ENCODE measurements at regions not wholly inside any gene's neighbourhood (a gene's known extent, or its start where the extent isn't known, plus 50 kb on each side); places are given as distances from the start of the nearest gene placed in this dataset.
"Not testable (repeated sequence)": the region's sequence is repeated elsewhere in the genome, so short reads cannot be mapped to it uniquely, and the experiment has no call there.

- no peak for DNase-seq
These were observed 1345.3 kb upstream of the SEL1L start for GRCh38 chr14:82878951-82879350.

- DNase-seq, result no peak
These were observed 1346.4 kb upstream of the SEL1L start for GRCh38 chr14:82879949-82880535.

GRCh38 chr14:82886670-82887069 lies 1353.0 kb upstream of the SEL1L start:
- DNase-seq, result no peak

GRCh38 chr14:82889701-82890100 lies 1356.0 kb upstream of the SEL1L start:
- DNase-seq, result no peak

- no peak for DNase-seq
These were observed 1362.8 kb upstream of the SEL1L start for GRCh38 chr14:82896476-82896875.

- DNase-seq, result no peak
These were observed 1364.0 kb upstream of the SEL1L start for GRCh38 chr14:82897469-82898308.

GRCh38 chr14:82905762-82906161 lies 1372.1 kb upstream of the SEL1L start:
- DNase-seq, result no peak

GRCh38 chr14:82911930-82912329 lies 1378.3 kb upstream of the SEL1L start:
- no peak for DNase-seq

- no peak for DNase-seq
These were observed 1379.7 kb upstream of the SEL1L start for GRCh38 chr14:82913396-82913795.

GRCh38 chr14:82915381-82915780 lies 1381.7 kb upstream of the SEL1L start:
- no peak for DNase-seq

- no peak for DNase-seq
These were observed 1402.0 kb upstream of the SEL1L start for GRCh38 chr14:82935691-82936090.

GRCh38 chr14:82951171-82951570 lies 1417.5 kb upstream of the SEL1L start:
- no peak for DNase-seq

GRCh38 chr14:82963756-82964155 lies 1430.1 kb upstream of the SEL1L start:
- no peak for DNase-seq

GRCh38 chr14:82987502-82988124 lies 1454.0 kb upstream of the SEL1L start:
- no peak for DNase-seq

- DNase-seq, result not testable (repeated sequence)
These were observed 1460.9 kb upstream of the SEL1L start for GRCh38 chr14:82994547-82994946.

GRCh38 chr14:82999802-83000201 lies 1466.1 kb upstream of the SEL1L start:
- DNase-seq, result no peak

GRCh38 chr14:83004456-83005006 lies 1470.9 kb upstream of the SEL1L start:
- no peak for DNase-seq

- DNase-seq, result no peak
These were observed 1472.5 kb upstream of the SEL1L start for GRCh38 chr14:83006121-83006670.

- DNase-seq, result not testable (repeated sequence)
These were observed 1473.4 kb upstream of the SEL1L start for GRCh38 chr14:83007052-83007451.

GRCh38 chr14:83007641-83008225 lies 1474.1 kb upstream of the SEL1L start:
- no peak for DNase-seq

GRCh38 chr14:83017296-83017695 lies 1483.6 kb upstream of the SEL1L start:
- no peak for DNase-seq

GRCh38 chr14:83019744-83020414 lies 1486.2 kb upstream of the SEL1L start:
- DNase-seq, result no peak
